Calu3 (cell line): ENCODE measurements at regions not wholly inside any gene's neighbourhood (a gene's known extent, or its start where the extent isn't known, plus 50 kb on each side); places are given as distances from the start of the nearest gene placed in this dataset.

Experiments used
- BruUV-seq: library from RNA; stranded (reverse); fragments of 400-500 nt; replicated peaks from 2 replicates; lab custom pipeline; 2021; lab: Mats Ljungman, UMichigan
- CTCF ChIA-PET: fragments of 300-600 bp; sonication (Branson Sonifier 250); formaldehyde crosslinking; loops from one replicate; lab custom pipeline; 2022; ENCODE audit warnings: antibody characterized with exemption; lab: Charles Lee
- DNase-seq: peaks from one replicate; pipeline ENCODE4 v3.0.0; 2022
- H3K27ac Mint-ChIP-seq: one replicate; pipeline ENCODE4 v1.8.0; 2022; ENCODE audit warnings: mixed read lengths; ENCODE audit not compliant: unreplicated experiment
- H3K27me3 Mint-ChIP-seq: one replicate; pipeline ENCODE4 v1.8.0; 2022; ENCODE audit warnings: mixed read lengths; ENCODE audit not compliant: unreplicated experiment
- H3K36me3 Mint-ChIP-seq: one replicate; pipeline ENCODE4 v1.8.0; 2022; ENCODE audit warnings: mild to moderate bottlenecking, moderate library complexity, mixed read lengths; ENCODE audit not compliant: insufficient read depth, unreplicated experiment
- H3K4me1 Mint-ChIP-seq: one replicate; pipeline ENCODE4 v1.8.0; 2022; ENCODE audit warnings: mild to moderate bottlenecking, low read depth, mixed read lengths; ENCODE audit not compliant: unreplicated experiment
- H3K4me3 Mint-ChIP-seq: one replicate; pipeline ENCODE4 v1.8.0; 2022; ENCODE audit warnings: mild to moderate bottlenecking, low read depth, moderate library complexity, mixed read lengths; ENCODE audit not compliant: unreplicated experiment
- H3K9me3 Mint-ChIP-seq: one replicate; pipeline ENCODE4 v1.8.0; 2022; ENCODE audit warnings: low read depth, mixed read lengths; ENCODE audit not compliant: unreplicated experiment
- intact Hi-C: fragments of 100-400 bp; cut with micrococcal nuclease; formaldehyde crosslinking; loops from one replicate; pipeline ENCODE4 v1.10.0; 2022; ENCODE audit not compliant: unreplicated experiment
- TF ChIP-seq, protein P1 (sequence below): fragments of 200-600 bp; IDR thresholded peaks from one replicate; pipeline ENCODE4 v1.8.0; 2022; ENCODE audit warnings: antibody characterized with exemption; ENCODE audit not compliant: unreplicated experiment

DNA sequence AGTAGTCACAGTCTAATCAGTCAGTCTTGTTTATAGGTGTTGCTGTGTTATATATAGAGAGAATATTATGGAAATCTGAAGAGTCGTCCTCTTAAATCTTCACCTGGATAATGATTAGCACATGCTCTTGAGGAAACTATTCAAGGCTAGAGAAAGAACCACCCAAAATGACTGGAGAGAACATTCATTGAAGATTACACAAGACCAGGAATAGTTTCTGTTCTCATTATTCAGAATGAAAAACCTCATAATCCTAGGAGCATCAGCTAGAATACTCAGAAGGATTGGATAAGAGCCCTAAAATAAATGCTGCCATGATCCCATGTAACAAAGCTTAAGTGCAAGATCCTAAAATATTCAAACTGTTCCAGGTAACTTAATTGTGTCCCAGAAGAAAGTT lies 278.2 kb upstream of the PREP start:
- no peak for DNase-seq
- no peaks in the 10 kb centered on the region for H3K27me3 Mint-ChIP-seq
- TF ChIP-seq, protein P1, sequence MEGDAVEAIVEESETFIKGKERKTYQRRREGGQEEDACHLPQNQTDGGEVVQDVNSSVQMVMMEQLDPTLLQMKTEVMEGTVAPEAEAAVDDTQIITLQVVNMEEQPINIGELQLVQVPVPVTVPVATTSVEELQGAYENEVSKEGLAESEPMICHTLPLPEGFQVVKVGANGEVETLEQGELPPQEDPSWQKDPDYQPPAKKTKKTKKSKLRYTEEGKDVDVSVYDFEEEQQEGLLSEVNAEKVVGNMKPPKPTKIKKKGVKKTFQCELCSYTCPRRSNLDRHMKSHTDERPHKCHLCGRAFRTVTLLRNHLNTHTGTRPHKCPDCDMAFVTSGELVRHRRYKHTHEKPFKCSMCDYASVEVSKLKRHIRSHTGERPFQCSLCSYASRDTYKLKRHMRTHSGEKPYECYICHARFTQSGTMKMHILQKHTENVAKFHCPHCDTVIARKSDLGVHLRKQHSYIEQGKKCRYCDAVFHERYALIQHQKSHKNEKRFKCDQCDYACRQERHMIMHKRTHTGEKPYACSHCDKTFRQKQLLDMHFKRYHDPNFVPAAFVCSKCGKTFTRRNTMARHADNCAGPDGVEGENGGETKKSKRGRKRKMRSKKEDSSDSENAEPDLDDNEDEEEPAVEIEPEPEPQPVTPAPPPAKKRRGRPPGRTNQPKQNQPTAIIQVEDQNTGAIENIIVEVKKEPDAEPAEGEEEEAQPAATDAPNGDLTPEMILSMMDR = no peak
- H3K36me3 Mint-ChIP-seq = no peaks in the 10 kb centered on the region
- H3K4me3 Mint-ChIP-seq = no peak overlapping the region
- CTCF ChIA-PET = no interaction called here
- no TSS peak for BruUV-seq
- no peaks in the 10 kb centered on the region for H3K4me1 Mint-ChIP-seq
- H3K27ac Mint-ChIP-seq = no peak overlapping the region
- no peaks in the 10 kb centered on the region for H3K9me3 Mint-ChIP-seq
- intact Hi-C loops = no loop called here

DNA sequence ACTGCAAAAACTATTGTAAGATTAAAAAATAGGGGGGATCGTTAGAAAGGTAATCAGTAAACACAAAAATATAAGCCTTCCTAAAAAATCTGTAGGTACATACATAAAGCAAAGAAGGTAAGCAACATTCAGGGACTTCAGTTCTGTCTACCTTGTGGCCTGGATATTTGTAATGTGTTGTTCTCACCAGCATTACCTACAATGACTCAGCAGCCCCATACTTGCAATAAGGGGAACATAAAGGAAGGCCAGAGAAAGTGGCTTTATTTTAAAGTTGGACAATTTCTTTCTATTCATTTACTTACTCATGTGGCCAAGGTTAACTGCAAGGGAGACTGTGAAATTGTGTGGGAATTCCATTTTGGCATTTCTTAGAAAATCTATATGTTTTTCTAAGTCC lies 277.2 kb upstream of the PREP start:
- H3K9me3 Mint-ChIP-seq = no peaks in the 10 kb centered on the region
- H3K27ac Mint-ChIP-seq = no peak overlapping the region
- TF ChIP-seq, protein P1 = no peak
- no peaks in the 10 kb centered on the region for H3K27me3 Mint-ChIP-seq
- CTCF ChIA-PET = interaction anchor here (0.6 kb wide), 1 partner anchor 339 kb away, joined by 4 read pairs; no protein-coding TSS in a partner anchor
- no peak for DNase-seq
- intact Hi-C loops = no loop called here
- H3K4me3 Mint-ChIP-seq = no peak overlapping the region
- no peaks in the 10 kb centered on the region for H3K4me1 Mint-ChIP-seq
- H3K36me3 Mint-ChIP-seq = no peaks in the 10 kb centered on the region
- no TSS peak for BruUV-seq

DNA sequence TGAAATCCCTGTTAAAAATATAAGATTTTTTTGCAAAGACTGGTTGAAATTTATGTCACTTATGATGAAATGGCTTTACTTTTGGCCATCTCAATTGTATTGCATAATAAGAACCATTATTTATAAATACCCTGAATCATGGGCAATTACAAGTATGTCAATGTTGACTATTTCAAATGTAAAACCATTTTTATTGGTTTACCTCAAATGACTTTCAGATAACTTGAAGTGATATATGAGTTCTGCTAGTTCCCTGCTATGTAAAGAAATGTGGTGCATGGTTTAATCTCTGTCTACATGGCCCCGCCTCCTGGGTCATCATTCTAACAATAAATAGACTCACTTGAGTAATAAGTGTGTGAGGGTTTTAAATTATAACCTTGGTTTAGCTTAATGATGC lies 275.6 kb upstream of the PREP start:
- CTCF ChIA-PET = no interaction called here
- Mint-ChIP-seq H3K9me3 (no peaks in the 10 kb centered on the region), H3K36me3 (no peaks in the 10 kb centered on the region), H3K4me3 (no peak overlapping the region), H3K27ac (no peak overlapping the region), H3K27me3 (no peaks in the 10 kb centered on the region), H3K4me1 (no peaks in the 10 kb centered on the region)
- BruUV-seq = no TSS peak
- intact Hi-C loops = no loop called here
- DNase-seq = no peak
- TF ChIP-seq, protein P1 = no peak

DNA sequence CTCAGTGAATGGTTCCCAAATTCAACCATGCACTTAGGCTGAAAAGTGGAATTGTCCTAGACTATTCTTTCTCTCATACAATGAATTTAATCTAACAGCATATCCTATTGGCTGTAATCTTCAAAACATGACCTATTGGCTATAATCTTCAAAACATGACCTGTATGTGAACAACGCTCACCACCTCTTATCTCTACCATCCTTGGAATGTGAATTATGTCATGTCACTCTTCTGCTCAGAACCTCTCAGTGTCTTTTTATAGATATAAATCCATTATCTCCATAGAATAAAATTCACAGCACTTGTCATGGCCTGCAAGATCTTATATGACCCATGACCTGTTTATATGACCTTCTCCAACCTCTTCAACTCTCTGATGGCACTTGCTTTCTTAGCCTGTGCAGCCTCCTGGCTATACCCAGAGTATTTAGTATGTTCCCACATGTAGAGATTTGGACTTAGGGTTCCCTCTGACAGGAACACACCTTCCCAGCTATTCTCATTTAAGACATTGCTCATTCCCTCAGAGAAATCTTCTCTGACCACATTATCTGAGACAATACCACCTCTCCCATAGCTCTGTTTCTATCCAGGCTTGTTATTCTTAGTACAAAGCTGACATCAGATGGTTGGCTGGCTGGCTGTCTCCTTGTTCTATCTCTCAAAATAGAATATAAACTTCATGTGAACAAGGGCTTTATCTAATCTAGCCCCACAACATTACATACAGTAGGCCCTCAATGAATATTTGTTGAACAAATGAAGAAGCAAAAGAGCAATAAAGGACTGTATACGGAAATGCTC lies 275.0 kb upstream of the PREP start:
- BruUV-seq = no TSS peak

More for the DNA sequence above, 275.0 kb upstream of the PREP start:
- TF ChIP-seq, protein P1 = no peak
- no peaks in the 10 kb centered on the region for H3K4me1 Mint-ChIP-seq
- H3K27me3 Mint-ChIP-seq = no peaks in the 10 kb centered on the region
- no peak overlapping the region for H3K27ac Mint-ChIP-seq
- no peak for DNase-seq
- no peak overlapping the region for H3K4me3 Mint-ChIP-seq
- no peaks in the 10 kb centered on the region for H3K36me3 Mint-ChIP-seq
- intact Hi-C loops = no loop called here
- CTCF ChIA-PET = no interaction called here
- no peaks in the 10 kb centered on the region for H3K9me3 Mint-ChIP-seq
